ENCODE measurements at regions not wholly inside any gene's neighbourhood (a gene's known extent, or its start where the extent isn't known, plus 50 kb on each side); places are given as distances from the start of the nearest gene placed in this dataset.

DNA sequence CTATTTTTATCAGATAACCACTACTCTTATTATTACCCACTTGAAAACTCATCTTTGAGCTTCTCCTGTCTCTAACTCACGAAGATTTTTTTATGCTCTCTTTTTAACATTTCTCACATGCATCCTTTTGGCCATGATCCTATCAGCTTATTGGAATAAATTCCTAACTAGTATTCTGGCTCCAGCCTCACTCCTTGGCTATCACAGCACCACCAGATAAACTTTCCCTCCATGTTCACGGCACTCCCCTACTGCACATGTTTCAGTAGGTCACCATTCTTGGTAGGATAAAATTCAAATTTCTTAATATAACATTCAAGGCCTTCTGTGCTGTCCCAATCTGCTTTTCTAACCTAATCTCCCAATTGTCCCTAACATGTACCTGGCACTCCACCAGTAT is 186.6 kb upstream of the UBASH3B start (continued):
- TF ChIP-seq, protein P1, sequence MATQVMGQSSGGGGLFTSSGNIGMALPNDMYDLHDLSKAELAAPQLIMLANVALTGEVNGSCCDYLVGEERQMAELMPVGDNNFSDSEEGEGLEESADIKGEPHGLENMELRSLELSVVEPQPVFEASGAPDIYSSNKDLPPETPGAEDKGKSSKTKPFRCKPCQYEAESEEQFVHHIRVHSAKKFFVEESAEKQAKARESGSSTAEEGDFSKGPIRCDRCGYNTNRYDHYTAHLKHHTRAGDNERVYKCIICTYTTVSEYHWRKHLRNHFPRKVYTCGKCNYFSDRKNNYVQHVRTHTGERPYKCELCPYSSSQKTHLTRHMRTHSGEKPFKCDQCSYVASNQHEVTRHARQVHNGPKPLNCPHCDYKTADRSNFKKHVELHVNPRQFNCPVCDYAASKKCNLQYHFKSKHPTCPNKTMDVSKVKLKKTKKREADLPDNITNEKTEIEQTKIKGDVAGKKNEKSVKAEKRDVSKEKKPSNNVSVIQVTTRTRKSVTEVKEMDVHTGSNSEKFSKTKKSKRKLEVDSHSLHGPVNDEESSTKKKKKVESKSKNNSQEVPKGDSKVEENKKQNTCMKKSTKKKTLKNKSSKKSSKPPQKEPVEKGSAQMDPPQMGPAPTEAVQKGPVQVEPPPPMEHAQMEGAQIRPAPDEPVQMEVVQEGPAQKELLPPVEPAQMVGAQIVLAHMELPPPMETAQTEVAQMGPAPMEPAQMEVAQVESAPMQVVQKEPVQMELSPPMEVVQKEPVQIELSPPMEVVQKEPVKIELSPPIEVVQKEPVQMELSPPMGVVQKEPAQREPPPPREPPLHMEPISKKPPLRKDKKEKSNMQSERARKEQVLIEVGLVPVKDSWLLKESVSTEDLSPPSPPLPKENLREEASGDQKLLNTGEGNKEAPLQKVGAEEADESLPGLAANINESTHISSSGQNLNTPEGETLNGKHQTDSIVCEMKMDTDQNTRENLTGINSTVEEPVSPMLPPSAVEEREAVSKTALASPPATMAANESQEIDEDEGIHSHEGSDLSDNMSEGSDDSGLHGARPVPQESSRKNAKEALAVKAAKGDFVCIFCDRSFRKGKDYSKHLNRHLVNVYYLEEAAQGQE (IDR thresholded peaks at IDR 0.05): no peak
- TF ChIP-seq HNF4G (IDR thresholded peaks at IDR 0.05): no peak

- peaks cover 0 to 6% (median 0%) of the 10 kb centered on the region in 4 donors for H3K9me3 ChIP-seq (ENCODE audit: control insufficient read depth in 4 of 4, low read length in 3 of 4)
Measured at GRCh38 chr11:122463530-122463929, 192.0 kb upstream of the UBASH3B start.

DNA sequence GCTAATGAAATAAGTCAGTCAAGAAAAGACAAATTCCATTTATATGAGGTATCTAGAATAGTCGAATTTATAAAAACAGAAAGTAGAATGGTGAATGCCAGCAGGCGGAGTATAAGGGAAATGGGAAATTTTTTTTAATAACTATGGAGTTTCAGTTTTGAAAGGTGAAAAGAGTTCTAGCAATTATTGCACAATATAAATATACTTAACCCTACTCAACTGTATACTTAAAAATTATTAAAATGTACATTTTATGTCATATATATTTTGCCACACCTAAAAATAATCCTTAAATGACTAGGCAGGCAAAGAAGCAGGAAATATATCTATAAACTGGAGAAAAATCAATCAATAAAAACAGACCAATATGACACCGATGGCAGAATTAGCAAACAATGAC is 196.5 kb upstream of the UBASH3B start:
- Histone ChIP-seq H3K27me3 (ENCODE audit: control insufficient read depth in 4 of 4, insufficient read depth in 4 of 4, low read length in 3 of 4) (no peaks in the 10 kb centered on the region), H3K36me3 (ENCODE audit: control insufficient read depth in 4 of 4, insufficient read depth in 3 of 4, low read depth in 1 of 4, low read length in 3 of 4) (no peaks in the 10 kb centered on the region), H3K4me3 (ENCODE audit: low read depth in 1 of 3, low read length in 3 of 3) (no peak overlapping the region), H3K9me3 (ENCODE audit: control insufficient read depth in 4 of 4, low read length in 3 of 4) (peaks cover 0 to 6% (median 0%) of the 10 kb centered on the region in 4 donors), H3K27ac (ENCODE audit: low read depth in 1 of 2, low read length in 2 of 2) (no peak overlapping the region), H3K9ac (ENCODE audit: low read depth in 1 of 2, low read length in 2 of 2) (no peak overlapping the region), H3K4me1 (ENCODE audit: control insufficient read depth in 4 of 4, insufficient read depth in 4 of 4, low read length in 3 of 4) (no peaks in the 10 kb centered on the region)
- 80% methylated on average over 3 of the region's 3 CpGs for WGBS
- no peak for DNase-seq (ENCODE audit: low spot score)
- TF ChIP-seq ZBTB33 (IDR thresholded peaks at IDR 0.05) (no peak), HNF4A (conservative IDR thresholded peaks at IDR 0.05) (no peak), TAF1 (conservative IDR thresholded peaks at IDR 0.05) (no peak), EGR1 (IDR thresholded peaks at IDR 0.05; ENCODE audit: low read depth in 2 of 2) (no peak), GABPA (IDR thresholded peaks at IDR 0.05 in 1 of 2, conservative IDR thresholded peaks at IDR 0.05 in 1 of 2) (no peak), RAD21 (IDR thresholded peaks at IDR 0.05) (no peak), HNF4G (IDR thresholded peaks at IDR 0.05) (no peak), SP1 (IDR thresholded peaks at IDR 0.05) (no peak), NR2F2 (IDR thresholded peaks at IDR 0.05) (no peak), FOXA2 (IDR thresholded peaks at IDR 0.05) (no peak), JUND (IDR thresholded peaks at IDR 0.05) (no peak), MAX (IDR thresholded peaks at IDR 0.05) (no peak)
- TF ChIP-seq, protein P2, sequence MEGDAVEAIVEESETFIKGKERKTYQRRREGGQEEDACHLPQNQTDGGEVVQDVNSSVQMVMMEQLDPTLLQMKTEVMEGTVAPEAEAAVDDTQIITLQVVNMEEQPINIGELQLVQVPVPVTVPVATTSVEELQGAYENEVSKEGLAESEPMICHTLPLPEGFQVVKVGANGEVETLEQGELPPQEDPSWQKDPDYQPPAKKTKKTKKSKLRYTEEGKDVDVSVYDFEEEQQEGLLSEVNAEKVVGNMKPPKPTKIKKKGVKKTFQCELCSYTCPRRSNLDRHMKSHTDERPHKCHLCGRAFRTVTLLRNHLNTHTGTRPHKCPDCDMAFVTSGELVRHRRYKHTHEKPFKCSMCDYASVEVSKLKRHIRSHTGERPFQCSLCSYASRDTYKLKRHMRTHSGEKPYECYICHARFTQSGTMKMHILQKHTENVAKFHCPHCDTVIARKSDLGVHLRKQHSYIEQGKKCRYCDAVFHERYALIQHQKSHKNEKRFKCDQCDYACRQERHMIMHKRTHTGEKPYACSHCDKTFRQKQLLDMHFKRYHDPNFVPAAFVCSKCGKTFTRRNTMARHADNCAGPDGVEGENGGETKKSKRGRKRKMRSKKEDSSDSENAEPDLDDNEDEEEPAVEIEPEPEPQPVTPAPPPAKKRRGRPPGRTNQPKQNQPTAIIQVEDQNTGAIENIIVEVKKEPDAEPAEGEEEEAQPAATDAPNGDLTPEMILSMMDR (IDR thresholded peaks at IDR 0.05; ENCODE audit: low read depth, low read length, missing input control): no peak
- TF ChIP-seq, protein P1 (IDR thresholded peaks at IDR 0.05): no peak

More at GRCh38 chr11:122463530-122463929, 192.0 kb upstream of the UBASH3B start:
- TF ChIP-seq RAD21 (IDR thresholded peaks at IDR 0.05) (no peak), FOXA1 (IDR thresholded peaks at IDR 0.05) (no peak), ZBTB33 (IDR thresholded peaks at IDR 0.05) (no peak), HNF4A (conservative IDR thresholded peaks at IDR 0.05) (no peak)
- H3K27me3 ChIP-seq (ENCODE audit: control insufficient read depth in 4 of 4, insufficient read depth in 4 of 4, low read length in 3 of 4): no peaks in the 10 kb centered on the region
- H3K36me3 ChIP-seq (ENCODE audit: control insufficient read depth in 4 of 4, insufficient read depth in 3 of 4, low read depth in 1 of 4, low read length in 3 of 4): no peaks in the 10 kb centered on the region
- no peak overlapping the region for H3K4me3 ChIP-seq (ENCODE audit: low read depth in 1 of 3, low read length in 3 of 3)
- no peak overlapping the region for H3K9ac ChIP-seq (ENCODE audit: low read depth in 1 of 2, low read length in 2 of 2)
- H3K4me1 ChIP-seq (ENCODE audit: control insufficient read depth in 4 of 4, insufficient read depth in 4 of 4, low read length in 3 of 4): no peaks in the 10 kb centered on the region
- no peak overlapping the region for H3K27ac ChIP-seq (ENCODE audit: low read depth in 1 of 2, low read length in 2 of 2)
- DNase-seq (ENCODE audit: low spot score): no peak
